Heart left ventricle (tissue), 16 donors: ENCODE measurements at regions not wholly inside any gene's neighbourhood (a gene's known extent, or its start where the extent isn't known, plus 50 kb on each side); places are given as distances from the start of the nearest gene placed in this dataset.

ENCODE experiments used
- ATAC-seq, 4 donors: fragments of 200-7000 bp; cut with Tn5 transposase; one replicate each; pipeline ENCODE4 v1.9.1; 2020 to 2022; ENCODE audit warnings: moderate library complexity in 4 of 4, mild to moderate bottlenecking in 3 of 4, moderate number of reproducible peaks in 1 of 4
- DNase-seq, 5 donors: peaks; one replicate each; pipeline ENCODE4 v3.0.0-alpha.2; 2020
- H3K27ac ChIP-seq, 12 donors: fragments of 200-600 bp; sonication (generic) in 4 of 12; one replicate each; pipeline versions ENCODE4 v1.5.0 to v1.8.0; 2016 to 2022; ENCODE audit warnings: mild to moderate bottlenecking in 2 of 12
- H3K27me3 ChIP-seq, 9 donors: fragments of 200-600 bp; sonication (generic) in 2 of 9; one replicate each; pipeline versions ENCODE4 v1.5.1 to v1.8.0; 2016 to 2022; ENCODE audit warnings: mild to moderate bottlenecking in 3 of 9
- H3K36me3 ChIP-seq, 9 donors: fragments of 200-600 bp; sonication (generic) in 2 of 9; one replicate each; pipeline versions ENCODE4 v1.5.0 to v1.8.0; 2018 to 2022; ENCODE audit warnings: mild to moderate bottlenecking in 2 of 9
- H3K4me1 ChIP-seq, 12 donors: fragments of 200-600 bp; sonication (generic) in 4 of 12; one replicate each; pipeline versions ENCODE4 v1.5.0 to v1.8.0; 2016 to 2022; ENCODE audit warnings: mild to moderate bottlenecking in 3 of 12
- H3K4me3 ChIP-seq, 12 donors: fragments of 200-600 bp; sonication (generic) in 4 of 12; one replicate each; pipeline versions ENCODE4 v1.5.0 to v1.8.0; 2017 to 2022; ENCODE audit warnings: mild to moderate bottlenecking in 9 of 12, moderate library complexity in 4 of 12
- H3K9me3 ChIP-seq, 12 donors: fragments of 200-600 bp; sonication (generic) in 4 of 12; one replicate each; pipeline versions ENCODE4 v1.5.0 to v1.8.0; 2016 to 2022; ENCODE audit warnings: mild to moderate bottlenecking in 1 of 12
- CTCF ChIP-seq, 12 donors: fragments of 200-600 bp; sonication (generic) in 4 of 12; IDR thresholded peaks; one replicate each; pipeline versions ENCODE4 v1.5.0 to v1.8.0; 2018 to 2022; ENCODE audit warnings: antibody characterized with exemption in 12 of 12, mild to moderate bottlenecking in 5 of 12
- POLR2A ChIP-seq, 2 donors: fragments of 450-650 bp; IDR thresholded peaks; one replicate each; pipeline ENCODE4 v1.6.1; 2017; ENCODE audit warnings: antibody characterized with exemption in 2 of 2, mild to moderate bottlenecking in 2 of 2, moderate library complexity in 2 of 2
- WGBS, 4 donors: extraction: QIAGEN DNeasy Blood & Tissue Kit in 2 of 4; methylation state at CpG; one replicate each; pipeline versions ENCODE4 v1.1.5 to v1.1.7; 2013 to 2018; 5-methylcytosine and 5-hydroxymethylcytosine counted together
- intact Hi-C, 10 donors: fragments of 100-400 bp; cut with DNase I; formaldehyde crosslinking; loops; one replicate each; pipeline versions ENCODE4 v1.11.1 to v1.14.2; 2022
- donor health status: ischemic (EF 13 %, LVEDD 7.1; RV severe dilation, severe dysfunction).
- donor health status: healthy with polysubstance abuse.
- donor health status: DM: no; HTN: yes; CAD: no.
- donor health status: DM: no; HTN: no; CAD: no.
- donor health status: ischemic (EF 25% LVEDD 6.9; RV normal size, moderate dysfunction).
- donor health status: ischemic (EF 25% LVEDD 5.7; RV mildly dilated, moderate dysfunction).
- donor health status: healthy.
- donor health status: DM: yes; HTN: yes; CAD: no.
- donor health status: ischemic (EF 35%, LVEDD 5.7; RV mildly dilated, moderate dysfunction).
- donor health status: nonischemic (EF 11% LVEDD 7.7; RV severe dilation, severe dysfunction).
- donor health status: DM: yes; HTN: yes; CAD: no.
- donor health status: PGD.
- donor health status: ischemic (EF 29% LVEDD 5.4; RV normal size, mild dysfunction).
- donor health status: nonischemic (EF 23%, LVEDD 6.1; RV moderate dilation, normal function).

GRCh38 chr4:16438986-16439385 lies 212.7 kb upstream of the TAPT1 start:
- H3K9me3 ChIP-seq = peaks cover 0 to 15% (median 2%) of the 10 kb centered on the region in 12 donors
- H3K36me3 ChIP-seq = no peaks in the 10 kb centered on the region
- no peak for TF ChIP-seq POLR2A (IDR thresholded peaks at IDR 0.05)
- TF ChIP-seq CTCF (IDR thresholded peaks at IDR 0.05) = no peak
- DNase-seq (no peak), ATAC-seq (peak in 3 of 4 donors; percentile 51 to 84 (median 83))
- intact Hi-C loops = no loop called here
- no peaks in the 10 kb centered on the region for H3K27me3 ChIP-seq
- H3K4me3 ChIP-seq = peak overlapping the region in 1 of 12 donors; percentile 3
- peaks cover 0 to 18% (median 0%) of the 10 kb centered on the region in 12 donors for H3K4me1 ChIP-seq
- H3K27ac ChIP-seq = peak overlapping the region in 6 of 12 donors; percentile 42 to 77 (median 66)

DNA sequence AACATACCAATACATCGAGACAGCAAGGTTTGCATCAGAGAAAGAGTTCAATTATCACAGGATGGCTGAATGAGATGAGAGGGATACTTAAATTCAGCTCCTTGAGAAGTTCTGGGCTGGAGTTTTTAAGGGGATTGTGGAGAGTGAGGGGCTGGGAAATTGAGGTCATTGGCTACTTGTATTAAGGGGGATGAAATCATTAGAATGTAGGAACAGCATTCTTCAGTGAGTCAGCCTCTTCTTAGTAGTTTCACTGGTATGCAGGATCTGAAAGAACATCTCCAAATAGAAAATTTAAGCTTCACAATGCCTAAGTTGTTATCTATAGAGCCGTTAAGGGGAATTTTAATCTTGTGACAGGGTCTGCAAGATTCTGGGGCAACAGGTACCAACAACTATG lies 211.6 kb upstream of the TAPT1 start:
- no peak for ATAC-seq
- intact Hi-C loops = no loop called here

DNA sequence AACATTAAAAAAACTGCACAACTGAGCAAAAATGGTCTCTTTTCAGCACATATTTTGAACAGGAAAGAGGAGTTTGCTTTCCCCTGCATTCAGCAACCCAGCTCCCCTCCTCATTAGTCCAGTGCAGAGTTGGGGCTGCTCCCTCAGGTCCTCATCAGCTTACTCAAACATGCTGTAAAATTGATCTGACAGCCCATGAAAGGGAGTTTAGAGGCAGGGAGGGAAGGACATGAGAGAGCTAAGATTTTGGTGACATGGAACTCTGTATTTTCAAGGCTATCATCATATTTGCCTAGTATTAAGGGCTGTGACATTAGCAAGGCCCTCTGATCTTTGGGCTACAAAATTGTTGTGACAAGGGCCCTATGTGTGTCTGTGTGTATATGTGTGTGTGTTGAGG lies 205.6 kb upstream of the TAPT1 start:
- Histone ChIP-seq H3K27ac (no peak overlapping the region), H3K9me3 (peaks cover 0 to 10% (median 0%) of the 10 kb centered on the region in 12 donors), H3K27me3 (no peaks in the 10 kb centered on the region), H3K36me3 (no peaks in the 10 kb centered on the region), H3K4me3 (no peak overlapping the region), H3K4me1 (no peaks in the 10 kb centered on the region)
- ATAC-seq (no peak), DNase-seq (no peak)
- TF ChIP-seq CTCF (IDR thresholded peaks at IDR 0.05) (no peak), POLR2A (IDR thresholded peaks at IDR 0.05) (no peak)
- intact Hi-C loops = no loop called here

More for the DNA sequence above, 211.6 kb upstream of the TAPT1 start:
- Histone ChIP-seq H3K4me1 (peaks cover 0 to 18% (median 0%) of the 10 kb centered on the region in 12 donors), H3K36me3 (no peaks in the 10 kb centered on the region), H3K9me3 (peaks cover 0 to 15% (median 2%) of the 10 kb centered on the region in 12 donors), H3K4me3 (no peak overlapping the region), H3K27ac (peak overlapping the region in 2 of 12 donors; percentile 70 to 76), H3K27me3 (no peaks in the 10 kb centered on the region)
- TF ChIP-seq POLR2A (IDR thresholded peaks at IDR 0.05) (no peak), CTCF (IDR thresholded peaks at IDR 0.05) (no peak)
- WGBS, 4 donors = 70 to 80% (median 73%) methylated on average over 2 of the region's 2 CpGs
- DNase-seq = no peak

DNA sequence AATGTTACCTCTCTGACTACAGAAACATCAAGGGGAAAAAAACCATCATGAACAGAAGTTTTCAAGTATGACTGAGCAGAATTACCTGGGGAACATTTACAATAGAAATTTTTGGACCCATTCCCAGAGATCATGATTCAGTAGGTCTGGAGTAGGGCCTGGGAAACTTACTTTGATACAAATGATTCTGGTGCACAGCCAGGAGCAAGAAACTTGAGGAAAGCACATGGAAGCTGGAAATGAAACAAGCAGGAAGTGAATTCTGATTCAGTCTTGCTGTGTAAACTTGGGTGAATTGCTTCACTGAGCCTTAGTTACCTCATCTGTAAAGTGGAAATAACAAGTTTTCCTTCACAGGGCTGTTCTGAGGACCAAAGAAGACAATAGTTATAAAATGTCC lies 192.5 kb upstream of the TAPT1 start:
- peaks cover 0 to 9% (median 0%) of the 10 kb centered on the region in 12 donors for H3K4me1 ChIP-seq
- H3K27me3 ChIP-seq = no peaks in the 10 kb centered on the region
- DNase-seq (peak in 1 of 5 donors; percentile 19), ATAC-seq (peak in 2 of 4 donors; percentile 54 to 87)
- no peak overlapping the region for H3K4me3 ChIP-seq
- no peaks in the 10 kb centered on the region for H3K36me3 ChIP-seq
- H3K27ac ChIP-seq = no peak overlapping the region
- H3K9me3 ChIP-seq = peaks cover 0 to 15% (median 0%) of the 10 kb centered on the region in 12 donors
- intact Hi-C loops = no loop called here
- no peak for TF ChIP-seq CTCF (IDR thresholded peaks at IDR 0.05)
- TF ChIP-seq POLR2A (IDR thresholded peaks at IDR 0.05) = no peak
